Activated CD4-positive, alpha-beta T cell treated with anti-CD3 and anti-CD28 coated beads, Interleukin-2, amount 50 U/mL, for 24 hours (primary cell): ENCODE measurements at regions not wholly inside any gene's neighbourhood (a gene's known extent, or its start where the extent isn't known, plus 50 kb on each side); places are given as distances from the start of the nearest gene placed in this dataset.
"Not testable (repeated sequence)": the region's sequence is repeated elsewhere in the genome, so short reads cannot be mapped to it uniquely, and the experiment has no call there.

Experiments used
- DNase-seq, 2 donors: peaks; one replicate each; pipeline ENCODE4 v3.0.0-alpha.2; 2020; ENCODE audit warnings: low read depth in 1 of 2, low spot score in 1 of 2

DNA sequence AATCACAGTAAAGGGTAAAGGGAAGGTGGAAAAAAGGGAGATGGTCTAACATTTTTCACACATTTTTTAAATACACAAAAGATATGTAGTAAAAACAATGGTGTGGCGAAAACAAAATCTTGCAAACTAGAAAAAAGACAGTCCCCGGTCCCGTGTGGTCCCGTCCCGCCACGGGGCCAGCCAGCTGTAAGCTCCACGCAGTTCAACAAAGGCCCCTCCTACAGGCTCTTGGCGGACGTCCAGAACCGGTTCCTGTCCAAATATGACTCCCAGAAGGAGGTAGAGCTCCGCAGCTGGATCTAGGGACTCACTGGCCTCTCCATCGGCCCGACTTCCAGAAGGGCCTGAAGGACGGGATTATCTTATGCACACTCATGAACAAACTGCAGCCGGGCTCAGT is 216.9 kb downstream of the POTED start:
- DNase-seq, result not testable (repeated sequence)

DNA sequence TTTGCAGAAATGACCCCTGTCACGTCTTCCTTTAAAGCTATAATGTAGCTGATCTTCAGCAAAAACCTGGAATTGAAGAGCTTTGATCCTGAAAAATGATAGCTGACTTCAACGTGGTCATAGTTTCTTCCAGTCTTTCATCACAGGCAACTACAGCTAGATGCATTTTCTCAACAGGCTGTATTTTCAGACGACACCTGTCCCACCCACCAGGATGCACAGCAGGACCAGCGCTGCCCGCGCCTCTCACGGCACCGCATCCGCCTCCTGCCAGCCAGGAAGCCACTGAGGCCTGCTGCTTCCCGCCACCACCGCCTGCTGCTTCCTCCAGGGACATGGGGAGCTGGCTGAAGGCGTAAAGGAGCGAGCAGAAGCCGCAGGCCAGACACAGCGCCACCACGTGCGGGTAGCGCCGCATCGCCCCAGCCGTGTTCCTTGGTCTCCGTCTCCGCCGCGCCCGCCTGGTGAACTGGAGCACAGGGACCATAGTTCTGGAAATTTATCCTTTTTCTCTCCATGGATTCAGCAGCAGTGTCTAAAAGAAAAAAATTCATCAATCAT is 215.7 kb downstream of the POTED start:
- DNase-seq, result not testable (repeated sequence)

DNA sequence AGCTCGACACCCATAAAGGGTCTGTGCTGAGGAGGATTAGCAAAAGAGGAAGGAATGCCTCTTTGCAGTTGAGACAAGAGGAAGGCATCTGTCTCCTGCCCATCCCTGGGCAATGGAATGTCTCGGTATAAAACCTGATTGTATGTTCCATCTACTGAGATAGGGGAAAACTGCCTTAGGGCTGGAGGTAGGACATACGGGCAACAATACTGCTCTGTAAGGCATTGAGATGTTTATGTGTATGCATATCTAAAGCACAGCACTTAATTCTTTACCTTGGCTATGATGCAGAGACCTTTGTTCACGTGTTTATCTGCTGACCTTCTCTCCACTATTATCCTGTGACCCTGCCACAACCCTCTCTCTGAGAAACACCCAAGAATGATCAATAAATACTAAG is 210.7 kb downstream of the POTED start:
- DNase-seq, result not testable (repeated sequence)

DNA sequence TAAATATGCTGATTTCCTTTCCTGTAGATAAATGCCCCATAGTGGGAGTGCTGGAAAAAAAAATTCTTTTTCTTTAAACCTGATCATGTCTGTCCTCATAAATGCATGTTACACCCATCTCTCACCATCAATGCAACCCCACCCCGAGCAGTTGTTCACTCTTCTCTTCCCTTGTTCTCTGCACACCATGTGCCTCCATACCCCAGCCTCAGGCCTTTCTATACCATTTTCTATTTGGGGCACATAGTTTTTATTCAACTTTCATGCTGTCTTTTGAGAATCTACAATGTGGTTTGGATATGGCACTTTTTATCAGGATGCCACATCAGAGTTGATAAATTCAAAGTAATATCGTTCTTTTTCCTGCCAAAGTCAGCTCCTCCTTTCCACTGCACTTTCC is 202.6 kb downstream of the POTED start:
- DNase-seq, result not testable (repeated sequence)

DNA sequence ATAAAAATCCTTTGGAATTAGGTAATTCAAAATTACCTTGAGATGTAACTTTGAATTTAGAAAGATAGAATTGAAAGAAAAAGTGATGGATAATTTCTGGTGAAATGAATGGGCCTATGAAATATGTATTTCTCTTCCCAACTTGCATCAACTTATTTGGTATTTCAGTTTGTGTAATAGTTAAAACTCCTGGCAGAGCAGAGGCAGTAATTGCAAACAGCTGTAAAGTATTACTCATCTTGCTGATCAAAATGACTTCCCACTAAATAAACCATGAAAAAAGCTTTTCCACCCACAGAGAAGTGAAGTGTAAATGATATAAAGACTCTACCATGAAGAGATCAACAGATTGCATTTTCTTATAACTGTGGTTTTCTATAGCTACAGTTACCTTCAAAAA is 201.0 kb downstream of the POTED start:
- DNase-seq, result not testable (repeated sequence)

DNA sequence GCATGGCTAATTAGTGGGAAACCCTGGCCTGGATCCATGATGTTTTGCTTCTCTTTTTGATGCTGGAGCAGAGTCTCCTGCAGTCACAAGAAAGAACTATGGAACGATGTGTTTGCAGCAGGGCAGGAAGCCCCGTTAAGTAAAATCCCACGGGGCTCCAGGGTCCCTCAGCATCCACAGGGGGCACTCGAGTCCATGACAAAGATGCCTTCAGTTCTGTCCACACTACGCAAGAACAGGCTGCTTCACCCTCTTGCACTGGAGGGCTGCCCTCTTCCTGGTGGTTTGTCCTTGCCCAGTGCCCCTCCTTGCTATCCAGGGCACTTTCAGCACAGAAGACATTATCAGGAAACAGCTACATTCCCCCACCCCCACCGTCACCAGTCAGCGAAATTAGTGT is 196.9 kb downstream of the POTED start:
- not testable (repeated sequence) for DNase-seq

DNA sequence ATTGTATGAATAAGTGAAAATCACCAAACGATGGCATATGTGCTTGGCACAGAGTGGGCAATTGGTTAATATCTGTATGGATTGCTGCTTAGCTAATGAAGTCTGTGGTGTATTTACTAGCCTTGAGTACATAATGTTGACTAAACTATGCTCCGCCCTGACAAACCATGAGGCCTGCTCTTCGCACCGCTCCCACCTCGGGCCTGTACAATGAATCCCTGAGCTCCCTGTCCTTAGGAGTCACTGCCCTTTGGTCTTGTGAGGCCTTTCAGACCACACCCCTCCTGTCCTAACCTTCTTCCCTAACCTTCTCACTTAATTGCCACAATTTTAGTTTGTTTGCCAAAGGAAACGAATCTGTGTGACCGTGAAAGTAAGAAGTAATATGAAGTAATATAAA is 193.2 kb downstream of the POTED start:
- DNase-seq, result not testable (repeated sequence)
